Trophoblast cell (in vitro differentiated cells and primary cell): ENCODE measurements at regions not wholly inside any gene's neighbourhood (a gene's known extent, or its start where the extent isn't known, plus 50 kb on each side); places are given as distances from the start of the nearest gene placed in this dataset.

Source experiments
- DNase-seq, 2 donors: peaks; one replicate each; pipeline ENCODE4 v3.0.0-alpha.2; 2016
- H2AFZ ChIP-seq: 2 replicates; pipeline ENCODE4 v1.6.1; 2013; ENCODE audit warnings: low read length, moderate library complexity, mild to moderate bottlenecking; ENCODE audit not compliant: insufficient read depth, poor library complexity
- H2AK5ac ChIP-seq: 2 replicates; pipeline ENCODE4 v1.6.1; 2013; ENCODE audit warnings: mild to moderate bottlenecking, low read length
- H2BK120ac ChIP-seq: 2 replicates; pipeline ENCODE4 v1.6.1; 2013; ENCODE audit warnings: low read length, mild to moderate bottlenecking, moderate library complexity; ENCODE audit not compliant: insufficient read depth, poor library complexity
- H2BK12ac ChIP-seq: 2 replicates; pipeline ENCODE4 v1.6.1; 2013; ENCODE audit warnings: mild to moderate bottlenecking, low read length, moderate library complexity
- H2BK5ac ChIP-seq: 2 replicates; pipeline ENCODE4 v1.6.1; 2013; ENCODE audit warnings: low read length, low read depth, moderate library complexity, mild to moderate bottlenecking; ENCODE audit not compliant: poor library complexity
- H3K14ac ChIP-seq: 2 replicates; pipeline ENCODE4 v1.6.1; 2013; ENCODE audit warnings: mild to moderate bottlenecking, low read length
- H3K18ac ChIP-seq: 2 replicates; pipeline ENCODE4 v1.6.1; 2013; ENCODE audit warnings: mild to moderate bottlenecking, low read length
- H3K23ac ChIP-seq: 2 replicates; pipeline ENCODE4 v1.6.1; 2013; ENCODE audit warnings: low read length
- H3K27ac ChIP-seq: 2 replicates; pipeline ENCODE4 v1.5.1; 2013; ENCODE audit warnings: low read depth, mild to moderate bottlenecking, inconsistent platforms, low read length, moderate library complexity
- H3K27me3 ChIP-seq: 2 replicates; pipeline ENCODE4 v1.6.1; 2013; ENCODE audit warnings: inconsistent platforms, mild to moderate bottlenecking, low read length, moderate library complexity; ENCODE audit not compliant: insufficient read depth
- H3K36me3 ChIP-seq, 2 experiments: 1 replicate in 1 of 2; 2 replicates in 1 of 2; pipeline ENCODE4 v1.6.1; 2013; ENCODE audit warnings: low read length in 2 of 2, mild to moderate bottlenecking in 2 of 2, moderate library complexity in 1 of 2; ENCODE audit not compliant: insufficient read depth in 2 of 2, control insufficient read depth in 1 of 2
- H3K4ac ChIP-seq: 2 replicates; pipeline ENCODE4 v1.6.1; 2013; ENCODE audit warnings: low read depth, mild to moderate bottlenecking, low read length, moderate library complexity
- H3K4me1 ChIP-seq, 2 experiments: 1 replicate in 1 of 2; 2 replicates in 1 of 2; pipeline ENCODE4 v1.6.1; 2013; ENCODE audit warnings: low read length in 2 of 2, mild to moderate bottlenecking in 2 of 2, moderate library complexity in 1 of 2; ENCODE audit not compliant: insufficient read depth in 2 of 2, control insufficient read depth in 1 of 2
- H3K4me2 ChIP-seq: 2 replicates; pipeline ENCODE4 v1.6.1; 2013; ENCODE audit warnings: inconsistent platforms, mild to moderate bottlenecking, low read length, moderate library complexity
- H3K4me3 ChIP-seq: 2 replicates; pipeline ENCODE4 v1.5.1; 2013; ENCODE audit warnings: mild to moderate bottlenecking, low read depth, low read length, inconsistent platforms
- H3K79me1 ChIP-seq: one replicate; pipeline ENCODE4 v1.6.1; 2013; ENCODE audit warnings: low read length
- H3K79me2 ChIP-seq: 2 replicates; pipeline ENCODE4 v1.6.1; 2013; ENCODE audit warnings: low read length, mild to moderate bottlenecking; ENCODE audit not compliant: control insufficient read depth, insufficient read depth, poor library complexity
- H3K9ac ChIP-seq: 2 replicates; pipeline ENCODE4 v1.6.1; 2013; ENCODE audit warnings: mild to moderate bottlenecking, low read length
- H3K9me3 ChIP-seq: 2 replicates; pipeline ENCODE4 v1.6.1; 2013; ENCODE audit warnings: low read depth, mild to moderate bottlenecking, control low read depth, inconsistent platforms, low read length; ENCODE audit not compliant: insufficient read depth
- H4K12ac ChIP-seq: 2 replicates; pipeline ENCODE4 v1.6.1; 2013; ENCODE audit warnings: low read depth, mild to moderate bottlenecking, low read length, moderate library complexity
- H4K8ac ChIP-seq: 2 replicates; pipeline ENCODE4 v1.6.1; 2013; ENCODE audit warnings: low read depth, mild to moderate bottlenecking, low read length, moderate library complexity
- H4K91ac ChIP-seq: one replicate; pipeline ENCODE4 v1.6.1; 2013; ENCODE audit warnings: low read depth, mild to moderate bottlenecking, low read length, moderate library complexity
- WGBS: extraction: QIAGEN DNeasy Blood & Tissue Kit; methylation state at CpG from one replicate; pipeline ENCODE4 v1.1.7; 2013; ENCODE audit warnings: missing lambda C conversion rate; ENCODE audit not compliant: insufficient read length, insufficient coverage; ENCODE audit errors: extremely low coverage; 5-methylcytosine and 5-hydroxymethylcytosine counted together

GRCh38 chr1:230584660-230585059 is 57.6 kb upstream of the COG2 start:
- Histone ChIP-seq H4K12ac (no peak overlapping the region), H4K8ac (no peak overlapping the region), H3K79me1 (no peaks in the 10 kb centered on the region)

GRCh38 chr1:230581446-230582079 is 60.7 kb upstream of the COG2 start:
- Histone ChIP-seq H2BK5ac (no peak overlapping the region), H4K91ac (no peak overlapping the region), H3K9ac (no peak overlapping the region), H3K4me1 (no peaks in the 10 kb centered on the region), H3K27ac (no peak overlapping the region), H3K14ac (no peak overlapping the region), H2BK12ac (no peak overlapping the region), H2BK120ac (no peak overlapping the region), H3K4me2 (no peak overlapping the region), H3K79me1 (no peaks in the 10 kb centered on the region), H4K12ac (no peak overlapping the region), H3K9me3 (peaks cover 4% of the 10 kb centered on the region), H3K79me2 (no peaks in the 10 kb centered on the region), H2AK5ac (no peak overlapping the region), H3K18ac (no peak overlapping the region), H3K4ac (no peak overlapping the region), H3K23ac (no peak overlapping the region), H3K36me3 (no peaks in the 10 kb centered on the region), H3K4me3 (peak overlapping the region; percentile 27), H2AFZ (no peak overlapping the region), H4K8ac (no peak overlapping the region), H3K27me3 (no peaks in the 10 kb centered on the region)
- peak; percentile 30 to 73 for DNase-seq
- WGBS, result no CpG with 5 or more reads among the region's 19 CpGs

More at GRCh38 chr1:230584660-230585059, 57.6 kb upstream of the COG2 start:
- Histone ChIP-seq H3K79me2 (no peaks in the 10 kb centered on the region), H3K4ac (no peak overlapping the region), H3K18ac (no peak overlapping the region), H3K23ac (no peak overlapping the region), H3K36me3 (no peaks in the 10 kb centered on the region), H3K4me2 (no peak overlapping the region), H3K27ac (no peak overlapping the region), H3K27me3 (no peaks in the 10 kb centered on the region), H2BK5ac (no peak overlapping the region), H3K9ac (no peak overlapping the region), H3K14ac (no peak overlapping the region), H2BK120ac (no peak overlapping the region), H2AFZ (no peak overlapping the region), H2AK5ac (no peak overlapping the region), H3K4me1 (no peaks in the 10 kb centered on the region), H3K4me3 (no peak overlapping the region), H4K91ac (no peak overlapping the region), H3K9me3 (peaks cover 4% of the 10 kb centered on the region), H2BK12ac (no peak overlapping the region)
- DNase-seq, result no peak

- H3K79me1 ChIP-seq, result no peaks in the 10 kb centered on the region
- H3K27ac ChIP-seq, result no peak overlapping the region
- no peak overlapping the region for H2AFZ ChIP-seq
- H2BK12ac ChIP-seq, result no peak overlapping the region
- H4K12ac ChIP-seq, result no peak overlapping the region
- no peak overlapping the region for H3K14ac ChIP-seq
- no CpG with 5 or more reads among the region's 4 CpGs for WGBS
- no peak overlapping the region for H2AK5ac ChIP-seq
- DNase-seq, result no peak
- H4K8ac ChIP-seq, result no peak overlapping the region
- no peak overlapping the region for H3K23ac ChIP-seq
- H3K4ac ChIP-seq, result no peak overlapping the region
- H3K9me3 ChIP-seq, result peaks cover 7% of the 10 kb centered on the region
- H3K79me2 ChIP-seq, result no peaks in the 10 kb centered on the region
- H3K4me3 ChIP-seq, result no peak overlapping the region
- no peak overlapping the region for H3K9ac ChIP-seq
- no peak overlapping the region for H3K18ac ChIP-seq
- no peak overlapping the region for H2BK120ac ChIP-seq
- H2BK5ac ChIP-seq, result no peak overlapping the region
- no peak overlapping the region for H3K4me2 ChIP-seq
- no peak overlapping the region for H4K91ac ChIP-seq
- no peaks in the 10 kb centered on the region for H3K36me3 ChIP-seq
- no peaks in the 10 kb centered on the region for H3K27me3 ChIP-seq
- no peaks in the 10 kb centered on the region for H3K4me1 ChIP-seq
These were observed 63.7 kb upstream of the COG2 start for GRCh38 chr1:230578616-230579015.

GRCh38 chr1:230577537-230577936 is 64.7 kb upstream of the COG2 start:
- Histone ChIP-seq H3K4me2 (no peak overlapping the region), H2BK12ac (no peak overlapping the region), H2AFZ (no peak overlapping the region), H4K12ac (no peak overlapping the region), H3K79me1 (peaks cover under 1% of the 10 kb centered on the region), H3K9ac (no peak overlapping the region), H2AK5ac (no peak overlapping the region), H2BK120ac (no peak overlapping the region), H3K36me3 (no peaks in the 10 kb centered on the region), H3K9me3 (peaks cover 7% of the 10 kb centered on the region), H3K4me3 (no peak overlapping the region), H3K14ac (no peak overlapping the region), H3K4ac (no peak overlapping the region), H3K4me1 (peaks cover 0 to 7% of the 10 kb centered on the region in 2 experiments), H3K79me2 (no peaks in the 10 kb centered on the region), H4K8ac (no peak overlapping the region), H3K18ac (no peak overlapping the region), H3K23ac (no peak overlapping the region), H3K27ac (no peak overlapping the region), H2BK5ac (no peak overlapping the region), H3K27me3 (no peaks in the 10 kb centered on the region), H4K91ac (no peak overlapping the region)
- no peak for DNase-seq
- no CpG with 5 or more reads among the region's 3 CpGs for WGBS
